Panc1 (cell line): ENCODE measurements at regions not wholly inside any gene's neighbourhood (a gene's known extent, or its start where the extent isn't known, plus 50 kb on each side); places are given as distances from the start of the nearest gene placed in this dataset.

Source experiments
- POLR2AphosphoS5 ChIP-seq: IDR thresholded peaks from 2 replicates; pipeline ENCODE4 v1.6.1; 2012; ENCODE audit warnings: mild to moderate bottlenecking, low read depth, low read length, moderate library complexity
- SIN3A ChIP-seq: IDR thresholded peaks from 2 replicates; pipeline ENCODE4 v1.6.1; 2012; ENCODE audit warnings: low read depth, mild to moderate bottlenecking, low read length, moderate library complexity, borderline replicate concordance; ENCODE audit not compliant: insufficient read depth
- TF ChIP-seq, protein P1 (sequence below): fragments of 450-650 bp; IDR thresholded peaks from 2 replicates; pipeline ENCODE4 v1.5.1; 2017; ENCODE audit warnings: mild to moderate bottlenecking

- TF ChIP-seq, protein P1, sequence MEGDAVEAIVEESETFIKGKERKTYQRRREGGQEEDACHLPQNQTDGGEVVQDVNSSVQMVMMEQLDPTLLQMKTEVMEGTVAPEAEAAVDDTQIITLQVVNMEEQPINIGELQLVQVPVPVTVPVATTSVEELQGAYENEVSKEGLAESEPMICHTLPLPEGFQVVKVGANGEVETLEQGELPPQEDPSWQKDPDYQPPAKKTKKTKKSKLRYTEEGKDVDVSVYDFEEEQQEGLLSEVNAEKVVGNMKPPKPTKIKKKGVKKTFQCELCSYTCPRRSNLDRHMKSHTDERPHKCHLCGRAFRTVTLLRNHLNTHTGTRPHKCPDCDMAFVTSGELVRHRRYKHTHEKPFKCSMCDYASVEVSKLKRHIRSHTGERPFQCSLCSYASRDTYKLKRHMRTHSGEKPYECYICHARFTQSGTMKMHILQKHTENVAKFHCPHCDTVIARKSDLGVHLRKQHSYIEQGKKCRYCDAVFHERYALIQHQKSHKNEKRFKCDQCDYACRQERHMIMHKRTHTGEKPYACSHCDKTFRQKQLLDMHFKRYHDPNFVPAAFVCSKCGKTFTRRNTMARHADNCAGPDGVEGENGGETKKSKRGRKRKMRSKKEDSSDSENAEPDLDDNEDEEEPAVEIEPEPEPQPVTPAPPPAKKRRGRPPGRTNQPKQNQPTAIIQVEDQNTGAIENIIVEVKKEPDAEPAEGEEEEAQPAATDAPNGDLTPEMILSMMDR = peak; percentile 28; the same call in 1 of the 2 replicates
- TF ChIP-seq POLR2AphosphoS5 (no peak), SIN3A (no peak)
These were observed 510.4 kb downstream of the SLC16A7 start for GRCh38 chr12:60106214-60106613.
